Epithelial cell of proximal tubule (primary cell): ENCODE measurements at regions not wholly inside any gene's neighbourhood (a gene's known extent, or its start where the extent isn't known, plus 50 kb on each side); places are given as distances from the start of the nearest gene placed in this dataset.
A peak's percentile ranks its signal among the peaks of the same experiment; 100 is the strongest.
"Not testable (repeated sequence)": the region's sequence is repeated elsewhere in the genome, so short reads cannot be mapped to it uniquely, and the experiment has no call there.

Experiments used
- DNase-seq: peaks from one replicate; pipeline ENCODE4 v3.0.0-alpha.2; 2011; ENCODE audit warnings: low read depth
- H3K4me3 ChIP-seq: 2 replicates; pipeline ENCODE4 v1.5.1; 2011; ENCODE audit warnings: low read depth, mild to moderate bottlenecking, low read length
- TF ChIP-seq, protein P1 (sequence below): conservative IDR thresholded peaks from 2 replicates; pipeline ENCODE4 v1.5.1; 2012; ENCODE audit warnings: low read depth, mild to moderate bottlenecking, low read length

DNA sequence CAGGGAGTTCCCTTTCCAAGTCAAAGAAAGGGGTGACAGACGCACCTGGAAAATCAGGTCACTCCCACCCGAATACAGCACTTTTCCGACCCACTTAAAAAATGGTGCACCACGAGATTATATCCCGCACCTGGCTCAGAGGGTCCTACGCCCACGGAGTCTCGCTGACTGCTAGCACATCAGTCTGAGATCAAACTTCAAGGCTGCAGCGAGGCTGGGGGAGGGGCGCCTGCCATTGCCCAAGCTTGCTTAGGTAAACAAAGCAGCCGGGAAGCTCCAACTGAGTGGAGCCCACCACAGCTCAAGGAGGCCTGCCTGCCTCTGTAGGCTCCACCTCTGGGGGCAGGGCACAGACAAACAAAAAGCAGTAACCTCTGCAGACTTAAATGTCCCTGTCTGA, 277.8 kb upstream of the ARHGAP42 start:
- DNase-seq, H3K4me3 ChIP-seq: not testable (repeated sequence)

DNA sequence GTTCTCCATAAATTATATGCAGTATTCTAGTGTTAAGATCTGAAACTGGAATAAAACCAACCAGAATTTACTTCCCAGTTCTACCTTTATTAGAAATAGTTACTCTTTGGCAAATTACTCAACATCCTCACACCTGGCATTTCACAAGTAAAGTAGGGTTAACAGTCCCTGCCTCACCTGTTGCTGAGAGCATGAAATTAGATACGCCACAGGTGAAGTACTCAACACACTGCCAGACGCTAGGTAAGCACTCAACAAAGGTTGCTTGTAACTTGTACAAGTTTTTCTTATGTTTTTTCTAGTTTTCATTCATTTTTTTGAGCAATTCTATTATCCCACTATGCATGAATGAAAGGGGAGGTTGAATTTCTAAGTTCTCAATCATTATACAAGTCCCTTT, 267.6 kb upstream of the ARHGAP42 start:
- no peak overlapping the region for H3K4me3 ChIP-seq
- no peak for DNase-seq
- TF ChIP-seq, protein P1, sequence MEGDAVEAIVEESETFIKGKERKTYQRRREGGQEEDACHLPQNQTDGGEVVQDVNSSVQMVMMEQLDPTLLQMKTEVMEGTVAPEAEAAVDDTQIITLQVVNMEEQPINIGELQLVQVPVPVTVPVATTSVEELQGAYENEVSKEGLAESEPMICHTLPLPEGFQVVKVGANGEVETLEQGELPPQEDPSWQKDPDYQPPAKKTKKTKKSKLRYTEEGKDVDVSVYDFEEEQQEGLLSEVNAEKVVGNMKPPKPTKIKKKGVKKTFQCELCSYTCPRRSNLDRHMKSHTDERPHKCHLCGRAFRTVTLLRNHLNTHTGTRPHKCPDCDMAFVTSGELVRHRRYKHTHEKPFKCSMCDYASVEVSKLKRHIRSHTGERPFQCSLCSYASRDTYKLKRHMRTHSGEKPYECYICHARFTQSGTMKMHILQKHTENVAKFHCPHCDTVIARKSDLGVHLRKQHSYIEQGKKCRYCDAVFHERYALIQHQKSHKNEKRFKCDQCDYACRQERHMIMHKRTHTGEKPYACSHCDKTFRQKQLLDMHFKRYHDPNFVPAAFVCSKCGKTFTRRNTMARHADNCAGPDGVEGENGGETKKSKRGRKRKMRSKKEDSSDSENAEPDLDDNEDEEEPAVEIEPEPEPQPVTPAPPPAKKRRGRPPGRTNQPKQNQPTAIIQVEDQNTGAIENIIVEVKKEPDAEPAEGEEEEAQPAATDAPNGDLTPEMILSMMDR: no peak

DNA sequence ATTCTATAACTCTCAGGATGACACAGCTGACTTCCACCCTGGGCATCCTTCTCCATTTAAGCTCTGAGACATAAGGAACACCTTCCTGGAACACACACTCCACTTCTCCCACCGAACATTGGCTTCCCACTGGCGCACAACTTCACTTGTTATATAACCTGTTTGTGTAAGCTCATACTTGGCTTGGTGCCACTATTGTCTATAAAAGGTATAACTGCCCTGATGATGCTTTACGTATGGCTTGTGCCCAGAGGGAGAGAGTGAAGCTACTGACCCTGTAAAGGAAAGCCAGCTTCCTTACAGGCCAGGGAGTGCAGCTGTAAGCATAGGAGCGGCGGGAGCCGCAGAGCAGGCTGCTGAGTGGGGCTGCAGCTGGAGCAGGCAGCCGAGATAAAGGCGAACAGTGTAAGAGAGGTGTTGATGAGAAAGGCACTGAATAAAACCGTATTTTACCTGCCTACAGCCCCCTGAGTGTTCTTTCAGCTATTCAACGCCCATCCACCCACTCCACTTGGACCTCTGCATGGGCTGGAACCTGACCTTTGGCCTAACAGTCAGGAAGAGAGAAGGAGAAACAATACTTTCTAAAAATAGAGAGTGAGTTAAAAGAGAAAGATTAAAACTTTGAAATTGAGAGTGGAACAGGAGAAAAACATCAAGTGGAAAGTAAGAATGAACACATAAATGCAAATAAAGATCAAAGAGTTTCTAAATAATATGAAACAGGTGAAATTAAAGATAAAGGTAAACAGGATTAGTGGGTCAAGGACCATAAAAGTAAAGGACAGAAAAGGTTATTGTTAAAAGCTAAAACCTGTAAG, 252.1 kb upstream of the ARHGAP42 start:
- no peak overlapping the region for H3K4me3 ChIP-seq
- TF ChIP-seq, protein P1: no peak
- DNase-seq: no peak

DNA sequence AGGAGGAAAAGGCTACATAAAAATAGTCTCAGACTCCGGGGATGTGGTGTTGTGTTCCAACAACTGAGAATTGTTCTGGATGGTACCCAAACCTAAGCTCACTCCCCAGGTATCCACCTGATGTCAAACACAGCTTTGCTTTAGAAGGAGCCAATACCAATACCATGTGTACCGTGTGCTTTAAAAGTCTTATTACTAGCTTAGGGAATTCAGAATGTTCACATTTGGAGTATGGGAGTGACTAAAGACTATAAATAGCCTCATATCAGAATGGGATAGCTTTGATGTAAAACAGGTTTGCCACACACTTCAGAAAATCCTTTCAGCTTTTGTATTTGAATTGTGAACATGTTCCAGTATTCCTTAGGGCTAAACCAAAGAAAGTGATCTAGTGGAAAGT, 248.7 kb upstream of the ARHGAP42 start:
- no peak for DNase-seq

DNA sequence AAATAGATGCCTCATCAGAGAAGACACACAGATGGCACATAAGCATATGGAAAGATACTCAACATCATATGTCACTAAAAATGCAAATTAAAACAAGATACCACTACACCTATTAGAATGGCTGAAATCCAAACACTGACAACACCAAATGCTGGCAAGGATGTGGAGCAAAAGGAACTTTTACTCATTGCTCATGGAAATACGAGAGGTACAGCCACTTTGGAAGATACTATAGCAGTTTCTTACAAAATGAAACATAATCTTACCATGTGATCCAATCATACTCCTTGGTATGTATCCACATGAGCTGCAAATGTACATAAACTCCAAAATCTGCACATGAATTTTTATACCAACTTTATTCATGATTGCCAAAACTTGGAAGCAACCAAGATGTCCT, 246.0 kb upstream of the ARHGAP42 start:
- TF ChIP-seq, protein P1: no peak
- no peak for DNase-seq

More for the DNA sequence above, 248.7 kb upstream of the ARHGAP42 start:
- TF ChIP-seq, protein P1: no peak
- H3K4me3 ChIP-seq: no peak overlapping the region

DNA sequence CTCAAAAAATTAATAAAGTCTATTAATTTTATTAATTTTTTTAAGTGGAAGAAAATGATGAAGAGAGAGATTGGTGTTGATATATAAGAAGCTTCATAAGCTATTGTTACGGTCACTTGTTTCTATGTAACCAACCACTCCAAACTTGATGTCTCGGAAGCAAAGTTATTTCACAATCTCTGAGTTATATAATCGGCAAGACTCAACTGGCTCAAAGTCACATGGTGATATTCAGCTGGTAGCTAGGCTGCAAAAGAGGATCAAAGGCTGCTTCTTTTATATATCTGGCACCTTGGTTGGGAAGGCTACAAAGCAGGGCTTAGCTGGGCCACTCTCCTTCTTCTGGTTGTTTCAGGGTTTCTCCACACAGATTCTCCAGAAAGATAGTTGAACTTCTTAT, 245.1 kb upstream of the ARHGAP42 start:
- H3K4me3 ChIP-seq: no peak overlapping the region
- DNase-seq: no peak
- TF ChIP-seq, protein P1: no peak

More for the DNA sequence above, 246.0 kb upstream of the ARHGAP42 start:
- no peak overlapping the region for H3K4me3 ChIP-seq

DNA sequence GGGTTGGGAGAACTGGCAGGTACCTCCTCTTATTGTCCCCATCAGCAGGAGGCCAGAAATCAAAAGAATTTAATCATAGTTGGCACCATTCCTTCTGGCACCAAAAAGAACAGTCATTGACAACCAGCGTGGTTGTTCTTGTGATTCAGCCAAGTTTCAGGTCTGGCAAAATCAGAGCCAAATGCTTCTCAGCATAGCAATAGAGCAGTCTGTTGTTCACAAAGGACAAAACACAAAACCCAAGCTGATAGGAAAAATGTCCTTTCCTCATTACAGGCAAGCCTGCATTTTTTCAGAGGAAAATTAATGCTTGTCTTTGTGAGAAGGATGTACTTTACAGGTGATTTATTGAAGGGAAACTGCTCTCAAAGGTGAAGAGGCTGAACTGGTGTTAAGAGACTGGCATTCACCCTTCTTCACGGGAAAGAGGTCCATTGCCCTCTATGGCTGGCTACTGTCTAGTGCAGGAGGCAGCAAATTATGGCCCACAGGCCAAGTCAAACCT, 241.8 kb upstream of the ARHGAP42 start:
- peak; percentile 13 for DNase-seq
- TF ChIP-seq, protein P1: peak; percentile 49

DNA sequence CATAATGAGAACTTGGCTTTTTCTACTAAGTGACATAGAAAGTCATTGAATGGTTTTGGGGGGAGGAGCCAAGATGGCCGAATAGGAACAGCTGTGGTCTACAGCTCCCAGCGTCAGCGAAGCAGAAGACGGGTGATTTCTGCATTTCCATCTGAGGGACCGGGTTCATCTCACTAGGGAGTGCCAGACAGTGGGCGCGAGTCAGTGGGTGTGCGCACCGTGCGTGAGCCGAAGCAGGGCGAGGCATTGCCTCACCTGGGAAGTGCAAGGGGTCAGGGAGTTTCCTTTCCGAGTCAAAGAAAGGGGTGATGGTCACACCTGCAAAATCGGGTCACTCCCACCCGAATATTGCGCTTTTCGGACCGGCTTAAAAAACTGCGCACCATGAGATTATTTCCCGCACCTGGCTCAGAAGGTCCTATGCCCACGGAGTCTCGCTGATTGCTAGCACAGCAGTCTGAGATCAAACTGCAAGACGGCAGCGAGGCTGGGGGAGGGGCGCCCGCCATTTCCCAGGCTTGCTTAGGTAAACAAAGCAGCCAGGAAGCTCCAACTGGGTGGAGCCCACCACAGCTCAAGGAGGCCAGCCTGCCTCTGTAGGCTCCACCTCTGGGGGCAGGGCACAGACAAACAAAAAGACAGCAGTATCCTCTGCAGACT, 235.2 kb upstream of the ARHGAP42 start:
- DNase-seq, H3K4me3 ChIP-seq: not testable (repeated sequence)

More for the DNA sequence above, 241.8 kb upstream of the ARHGAP42 start:
- H3K4me3 ChIP-seq: no peak overlapping the region
